Heart left ventricle (tissue), 13 donors: ENCODE measurements at regions not wholly inside any gene's neighbourhood (a gene's known extent, or its start where the extent isn't known, plus 50 kb on each side); places are given as distances from the start of the nearest gene placed in this dataset.

Experiments
- CTCF ChIP-seq, 12 donors: fragments of 200-600 bp; sonication (generic) in 4 of 12; IDR thresholded peaks; one replicate each; pipeline versions ENCODE4 v1.5.0 to v1.8.0; 2018 to 2022; ENCODE audit warnings: antibody characterized with exemption in 12 of 12, mild to moderate bottlenecking in 5 of 12
- POLR2A ChIP-seq, 2 donors: fragments of 450-650 bp; IDR thresholded peaks; one replicate each; pipeline ENCODE4 v1.6.1; 2017; ENCODE audit warnings: antibody characterized with exemption in 2 of 2, mild to moderate bottlenecking in 2 of 2, moderate library complexity in 2 of 2
- donor health status: ischemic (EF 13 %, LVEDD 7.1; RV severe dilation, severe dysfunction).
- donor health status: DM: no; HTN: yes; CAD: no.
- donor health status: DM: no; HTN: no; CAD: no.
- donor health status: ischemic (EF 25% LVEDD 6.9; RV normal size, moderate dysfunction).
- donor health status: ischemic (EF 25% LVEDD 5.7; RV mildly dilated, moderate dysfunction).
- donor health status: ischemic (EF 35%, LVEDD 5.7; RV mildly dilated, moderate dysfunction).
- donor health status: nonischemic (EF 11% LVEDD 7.7; RV severe dilation, severe dysfunction).
- donor health status: DM: yes; HTN: yes; CAD: no.
- donor health status: PGD.
- donor health status: ischemic (EF 29% LVEDD 5.4; RV normal size, mild dysfunction).
- donor health status: nonischemic (EF 23%, LVEDD 6.1; RV moderate dilation, normal function).

GRCh38 chr3:17891139-17891856 is 148.9 kb upstream of the TBC1D5 start:
- TF ChIP-seq CTCF (IDR thresholded peaks at IDR 0.05) (no peak), POLR2A (IDR thresholded peaks at IDR 0.05) (no peak)
